Astrocyte (in vitro differentiated cells and primary cell): ENCODE measurements at regions not wholly inside any gene's neighbourhood (a gene's known extent, or its start where the extent isn't known, plus 50 kb on each side); places are given as distances from the start of the nearest gene placed in this dataset.

Source experiments
- DNase-seq: peaks from one replicate; pipeline ENCODE4 v3.0.0-alpha.2; 2010; ENCODE audit warnings: low read depth
- FAIRE-seq: peaks from 2 replicates; lab custom pipeline; 2011; peaks lifted over from hg19 to GRCh38; lab: Jason Lieb, UNC
- H2AFZ ChIP-seq: 2 replicates; pipeline ENCODE4 v1.6.0; 2012; ENCODE audit warnings: low read depth, low read length, inconsistent platforms
- H3K27ac ChIP-seq: 2 replicates; pipeline ENCODE4 v1.5.1; 2011; ENCODE audit warnings: low read depth, low read length, inconsistent platforms
- H3K27me3 ChIP-seq: 2 replicates; pipeline ENCODE4 v1.6.0; 2011; ENCODE audit warnings: low read length, inconsistent platforms; ENCODE audit not compliant: insufficient read depth
- H3K36me3 ChIP-seq: 2 replicates; pipeline ENCODE4 v1.5.1; 2011; ENCODE audit warnings: low read length, inconsistent platforms; ENCODE audit not compliant: insufficient read depth
- H3K4me1 ChIP-seq: 2 replicates; pipeline ENCODE4 v1.5.1; 2011; ENCODE audit warnings: low read length, inconsistent platforms; ENCODE audit not compliant: insufficient read depth
- H3K4me2 ChIP-seq: 2 replicates; pipeline ENCODE4 v1.6.0; 2012; ENCODE audit warnings: low read length, inconsistent platforms
- H3K4me3 ChIP-seq: 2 replicates; pipeline ENCODE4 v1.5.1; 2011; ENCODE audit warnings: low read depth, mild to moderate bottlenecking, low read length, inconsistent platforms; ENCODE audit not compliant: insufficient read depth
- H3K79me2 ChIP-seq: 2 replicates; pipeline ENCODE4 v1.6.0; 2012; ENCODE audit warnings: mild to moderate bottlenecking, low read length, inconsistent platforms; ENCODE audit not compliant: insufficient read depth
- H3K9ac ChIP-seq: 2 replicates; pipeline ENCODE4 v1.6.0; 2012; ENCODE audit warnings: mild to moderate bottlenecking, low read length, inconsistent platforms
- H3K9me3 ChIP-seq: 2 replicates; pipeline ENCODE4 v1.5.1; 2012; ENCODE audit warnings: low read depth, mild to moderate bottlenecking, low read length, inconsistent platforms; ENCODE audit not compliant: insufficient read depth
- H4K20me1 ChIP-seq: 2 replicates; pipeline ENCODE4 v1.6.0; 2012; ENCODE audit warnings: low read length, inconsistent platforms; ENCODE audit not compliant: insufficient read depth
- H3K27ac Mint-ChIP-seq: one replicate; pipeline ENCODE4 v1.8.0; 2021; ENCODE audit warnings: mild to moderate bottlenecking, mixed read lengths; ENCODE audit not compliant: unreplicated experiment
- H3K27me3 Mint-ChIP-seq: one replicate; pipeline ENCODE4 v1.8.0; 2021; ENCODE audit warnings: low read depth, mixed read lengths; ENCODE audit not compliant: unreplicated experiment
- H3K36me3 Mint-ChIP-seq: one replicate; pipeline ENCODE4 v1.8.0; 2021; ENCODE audit warnings: low read depth, mixed read lengths; ENCODE audit not compliant: unreplicated experiment
- H3K4me1 Mint-ChIP-seq: one replicate; pipeline ENCODE4 v1.8.0; 2021; ENCODE audit warnings: low read depth, mixed read lengths; ENCODE audit not compliant: unreplicated experiment
- H3K4me3 Mint-ChIP-seq: one replicate; pipeline ENCODE4 v1.8.0; 2021; ENCODE audit warnings: mild to moderate bottlenecking, moderate library complexity, mixed read lengths; ENCODE audit not compliant: unreplicated experiment
- H3K9me3 Mint-ChIP-seq: one replicate; pipeline ENCODE4 v1.8.0; 2021; ENCODE audit warnings: mild to moderate bottlenecking, mixed read lengths; ENCODE audit not compliant: unreplicated experiment
- EZH2 ChIP-seq: IDR thresholded peaks from 2 replicates; pipeline ENCODE4 v1.6.1; 2012; ENCODE audit warnings: mild to moderate bottlenecking, low read length, inconsistent platforms; ENCODE audit not compliant: insufficient read depth
- TF ChIP-seq, protein P1 (sequence below): IDR thresholded peaks from 2 replicates; pipeline ENCODE4 v1.5.1; 2011; ENCODE audit warnings: low read depth, mild to moderate bottlenecking, inconsistent platforms, low read length, moderate library complexity; ENCODE audit not compliant: insufficient read depth

DNA sequence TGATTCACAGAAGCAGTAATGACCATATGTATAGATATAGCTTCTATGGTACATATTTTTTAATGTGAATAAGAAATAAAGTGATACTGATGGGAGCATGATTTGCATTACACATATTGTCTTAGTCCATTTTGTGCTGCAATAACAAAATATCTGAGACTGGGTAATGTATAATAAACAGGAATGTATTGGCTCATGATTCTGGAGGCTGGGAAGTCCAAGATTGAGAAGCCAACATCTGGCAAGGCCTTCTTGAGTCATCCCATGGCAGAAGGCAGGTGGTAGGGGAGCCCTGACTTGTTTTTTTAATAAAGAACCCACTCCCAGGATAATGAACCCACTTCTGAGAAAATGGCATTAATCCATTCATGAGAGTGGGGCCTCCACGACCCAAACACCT, 185.6 kb upstream of the RREB1 start:
- no peak for TF ChIP-seq EZH2
- TF ChIP-seq, protein P1, sequence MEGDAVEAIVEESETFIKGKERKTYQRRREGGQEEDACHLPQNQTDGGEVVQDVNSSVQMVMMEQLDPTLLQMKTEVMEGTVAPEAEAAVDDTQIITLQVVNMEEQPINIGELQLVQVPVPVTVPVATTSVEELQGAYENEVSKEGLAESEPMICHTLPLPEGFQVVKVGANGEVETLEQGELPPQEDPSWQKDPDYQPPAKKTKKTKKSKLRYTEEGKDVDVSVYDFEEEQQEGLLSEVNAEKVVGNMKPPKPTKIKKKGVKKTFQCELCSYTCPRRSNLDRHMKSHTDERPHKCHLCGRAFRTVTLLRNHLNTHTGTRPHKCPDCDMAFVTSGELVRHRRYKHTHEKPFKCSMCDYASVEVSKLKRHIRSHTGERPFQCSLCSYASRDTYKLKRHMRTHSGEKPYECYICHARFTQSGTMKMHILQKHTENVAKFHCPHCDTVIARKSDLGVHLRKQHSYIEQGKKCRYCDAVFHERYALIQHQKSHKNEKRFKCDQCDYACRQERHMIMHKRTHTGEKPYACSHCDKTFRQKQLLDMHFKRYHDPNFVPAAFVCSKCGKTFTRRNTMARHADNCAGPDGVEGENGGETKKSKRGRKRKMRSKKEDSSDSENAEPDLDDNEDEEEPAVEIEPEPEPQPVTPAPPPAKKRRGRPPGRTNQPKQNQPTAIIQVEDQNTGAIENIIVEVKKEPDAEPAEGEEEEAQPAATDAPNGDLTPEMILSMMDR, result no peak
- Mint-ChIP-seq H3K27ac (no peak overlapping the region), H3K27me3 (no peaks in the 10 kb centered on the region), H3K36me3 (no peaks in the 10 kb centered on the region), H3K4me3 (no peak overlapping the region), H3K9me3 (peaks cover 8% of the 10 kb centered on the region), H3K4me1 (peaks cover 18% of the 10 kb centered on the region)
- Histone ChIP-seq H3K9me3 (peaks cover 2% of the 10 kb centered on the region), H3K79me2 (no peaks in the 10 kb centered on the region), H3K27ac (no peak overlapping the region), H2AFZ (no peak overlapping the region), H3K4me1 (no peaks in the 10 kb centered on the region), H3K4me3 (no peak overlapping the region), H3K27me3 (no peaks in the 10 kb centered on the region), H3K36me3 (no peaks in the 10 kb centered on the region), H3K4me2 (no peak overlapping the region), H3K9ac (no peak overlapping the region), H4K20me1 (no peaks in the 10 kb centered on the region)
- no peak for DNase-seq
- no peak for FAIRE-seq

- Histone ChIP-seq H4K20me1 (no peaks in the 10 kb centered on the region), H3K27ac (no peak overlapping the region), H3K27me3 (no peaks in the 10 kb centered on the region), H3K79me2 (no peaks in the 10 kb centered on the region), H3K4me1 (no peaks in the 10 kb centered on the region), H3K9ac (no peak overlapping the region), H3K9me3 (peaks cover 2% of the 10 kb centered on the region), H3K36me3 (no peaks in the 10 kb centered on the region), H2AFZ (no peak overlapping the region), H3K4me2 (no peak overlapping the region), H3K4me3 (no peak overlapping the region)
- Mint-ChIP-seq H3K4me3 (no peak overlapping the region), H3K27me3 (peaks cover 4% of the 10 kb centered on the region), H3K36me3 (no peaks in the 10 kb centered on the region), H3K27ac (peak overlapping the region; percentile 88), H3K9me3 (peaks cover 8% of the 10 kb centered on the region), H3K4me1 (peaks cover 20% of the 10 kb centered on the region)
- FAIRE-seq, result no peak
- TF ChIP-seq, protein P1, result no peak
- TF ChIP-seq EZH2, result no peak
- no peak for DNase-seq
Observed at GRCh38 chr6:6923605-6924004, 184.2 kb upstream of the RREB1 start.

GRCh38 chr6:6924708-6925107, 183.1 kb upstream of the RREB1 start:
- H4K20me1 ChIP-seq, result no peaks in the 10 kb centered on the region

More at GRCh38 chr6:6924708-6925107, 183.1 kb upstream of the RREB1 start:
- Mint-ChIP-seq H3K4me3 (no peak overlapping the region), H3K36me3 (no peaks in the 10 kb centered on the region), H3K27ac (no peak overlapping the region), H3K9me3 (peaks cover 8% of the 10 kb centered on the region), H3K27me3 (peaks cover 4% of the 10 kb centered on the region), H3K4me1 (peaks cover 20% of the 10 kb centered on the region)
- H2AFZ ChIP-seq, result no peak overlapping the region
- TF ChIP-seq EZH2, result no peak
- TF ChIP-seq, protein P1, result no peak
- H3K9ac ChIP-seq, result no peak overlapping the region
- no peaks in the 10 kb centered on the region for H3K4me1 ChIP-seq
- no peak overlapping the region for H3K27ac ChIP-seq
- no peaks in the 10 kb centered on the region for H3K36me3 ChIP-seq
- peaks cover 2% of the 10 kb centered on the region for H3K9me3 ChIP-seq
- no peak overlapping the region for H3K4me2 ChIP-seq
- H3K27me3 ChIP-seq, result no peaks in the 10 kb centered on the region
- H3K79me2 ChIP-seq, result no peaks in the 10 kb centered on the region
- DNase-seq (no peak), FAIRE-seq (no peak)
- H3K4me3 ChIP-seq, result no peak overlapping the region
